ENCODE measurements at regions not wholly inside any gene's neighbourhood (a gene's known extent, or its start where the extent isn't known, plus 50 kb on each side); places are given as distances from the start of the nearest gene placed in this dataset.

DNA sequence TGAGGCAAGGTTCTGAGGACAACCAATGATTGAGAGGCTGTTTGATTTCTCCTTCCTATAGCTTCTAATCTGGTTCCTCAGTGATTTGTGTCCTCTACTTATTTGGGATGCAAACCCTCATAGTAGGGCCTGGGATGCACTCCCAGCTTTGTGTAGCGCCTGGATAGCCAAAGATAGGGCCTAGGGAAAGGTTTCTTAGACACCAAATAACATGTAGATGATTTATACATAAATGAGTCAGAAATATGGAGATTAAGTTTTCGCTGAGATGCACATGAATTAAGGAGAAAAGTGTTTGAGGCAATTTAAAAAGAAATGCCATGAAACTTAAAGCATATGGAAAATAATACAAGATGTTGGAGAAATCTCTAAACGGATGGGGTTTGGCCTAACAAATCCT lies 66.0 kb upstream of the LMO4 start:
- DNase-seq (ENCODE audit: low spot score), result no peak
- in situ Hi-C loops (cut with HindIII; ENCODE audit: low sequenced_read_pairs), result no loop called here

DNA sequence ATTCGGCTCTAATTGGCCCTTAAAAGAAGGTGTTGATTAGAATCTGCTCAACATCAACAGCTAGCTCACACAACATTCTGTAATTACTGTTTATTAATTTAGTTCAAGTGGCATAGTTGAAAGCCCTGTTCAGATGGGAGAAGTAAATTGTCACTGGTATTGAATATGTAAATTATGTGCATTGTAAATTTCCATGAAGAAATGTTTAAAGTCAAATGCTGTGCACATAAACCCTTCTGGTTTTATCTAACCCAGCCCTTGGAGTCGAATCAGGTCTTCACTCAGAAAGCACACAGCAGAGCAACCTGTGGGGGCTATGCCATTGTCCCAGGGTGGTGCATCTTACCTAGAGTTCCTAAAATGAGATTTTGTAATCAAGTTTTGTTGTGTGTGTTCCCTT lies 65.4 kb upstream of the LMO4 start:
- in situ Hi-C loops (cut with HindIII; ENCODE audit: low sequenced_read_pairs), result no loop called here
- no peak for DNase-seq (ENCODE audit: low spot score)

DNA sequence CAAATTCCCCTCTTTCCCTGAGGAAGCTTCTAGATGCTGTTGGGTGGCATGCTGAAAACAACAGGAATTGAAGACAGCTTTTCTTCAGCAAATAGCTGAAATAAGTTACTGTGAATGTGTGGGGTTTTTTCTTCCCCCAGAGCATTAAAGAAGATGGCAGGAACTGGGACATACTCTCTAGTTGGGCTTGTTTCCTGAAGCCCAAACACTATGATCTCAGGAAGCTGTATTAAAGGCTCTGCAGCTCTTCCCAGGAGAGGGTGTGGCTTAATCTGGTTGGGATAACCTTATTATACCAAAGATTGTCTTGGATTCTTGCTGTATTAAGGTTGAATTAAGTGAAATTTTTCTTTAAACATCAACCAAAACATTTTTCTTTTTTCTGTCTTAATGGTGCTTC lies 64.9 kb upstream of the LMO4 start:
- no peak for DNase-seq (ENCODE audit: low spot score)
- in situ Hi-C loops (cut with HindIII; ENCODE audit: low sequenced_read_pairs), result no loop called here

DNA sequence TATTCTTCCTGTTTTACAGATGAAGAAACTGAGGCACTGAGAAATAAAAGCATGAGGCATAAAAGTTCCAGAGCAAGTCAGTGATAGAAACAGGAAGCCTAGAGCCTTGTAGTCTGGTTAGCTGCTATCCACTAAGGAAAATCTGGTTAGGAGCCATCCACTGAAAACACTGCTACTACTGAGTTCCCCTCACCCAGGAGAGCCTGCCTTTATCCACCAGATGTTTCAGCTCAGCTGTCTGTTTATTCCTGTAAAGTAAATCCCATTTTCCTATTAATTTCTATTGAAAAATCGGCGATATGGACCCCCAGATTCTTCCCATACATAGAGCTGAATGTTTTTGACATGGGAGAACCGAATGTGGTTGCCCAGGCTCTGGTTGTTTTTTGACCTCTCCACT lies 63.7 kb upstream of the LMO4 start:
- no peak for DNase-seq (ENCODE audit: low spot score)
- in situ Hi-C loops (cut with HindIII; ENCODE audit: low sequenced_read_pairs), result no loop called here

DNA sequence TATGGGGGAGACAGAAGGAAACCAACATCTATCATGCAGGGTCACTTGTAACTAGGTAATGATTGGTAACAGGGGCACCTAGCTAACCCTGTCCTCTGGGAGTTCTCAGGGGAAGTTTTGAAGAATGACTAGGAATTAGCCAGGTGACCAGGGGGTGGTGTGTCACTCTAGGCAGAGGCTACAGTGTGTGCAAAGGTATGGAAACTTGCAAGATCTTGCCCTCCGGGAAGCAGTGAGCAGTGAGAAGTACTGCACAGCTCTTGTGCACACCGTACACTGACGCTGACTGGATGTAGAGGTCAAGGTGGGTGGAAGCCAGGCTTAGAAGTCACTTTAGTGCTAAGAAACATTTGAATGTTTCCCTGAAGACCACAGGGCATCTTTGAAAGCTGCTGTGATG lies 62.9 kb upstream of the LMO4 start:
- in situ Hi-C loops (cut with HindIII; ENCODE audit: low sequenced_read_pairs), result no loop called here
- no peak for DNase-seq (ENCODE audit: low spot score)

DNA sequence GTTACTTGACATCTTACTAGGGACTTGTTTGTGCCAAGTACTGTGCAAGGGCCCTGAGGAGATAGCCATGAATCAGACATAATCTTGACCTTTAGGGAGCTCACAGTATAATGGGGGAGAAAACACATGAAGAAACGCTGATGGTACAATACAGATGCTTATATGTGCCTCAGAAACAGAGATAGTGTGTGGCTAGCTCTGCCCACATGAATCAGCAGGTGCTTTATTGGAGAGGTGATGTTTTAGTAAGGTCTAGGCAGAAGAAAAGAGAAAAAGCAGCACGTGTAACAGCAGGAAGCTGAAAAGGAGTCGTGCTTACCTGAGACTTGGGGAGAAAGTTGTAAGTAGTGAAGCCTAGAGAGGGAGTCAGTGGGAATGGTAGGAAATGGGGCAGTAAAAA lies 60.6 kb upstream of the LMO4 start:
- in situ Hi-C loops (cut with HindIII; ENCODE audit: low sequenced_read_pairs), result no loop called here
- DNase-seq (ENCODE audit: low spot score), result no peak

DNA sequence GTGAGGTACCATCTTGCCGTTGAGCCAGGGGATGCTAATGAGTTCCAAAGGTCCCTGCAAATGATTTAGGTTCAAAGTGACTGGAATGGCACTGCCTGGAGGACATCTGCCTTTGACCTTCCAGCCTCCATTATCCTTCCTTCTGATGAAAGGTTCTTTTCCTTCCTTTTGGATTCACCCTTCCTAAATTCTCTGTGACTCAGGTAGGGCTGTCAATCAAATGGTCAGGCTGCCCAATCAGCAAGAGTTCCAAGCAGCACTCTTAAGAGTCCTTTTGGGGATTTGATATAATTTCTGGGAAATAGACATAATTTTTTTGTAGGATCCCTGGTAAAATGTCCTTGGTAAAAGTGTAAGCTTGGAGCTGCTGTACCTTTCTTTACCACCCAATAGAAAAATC lies 58.8 kb upstream of the LMO4 start:
- in situ Hi-C loops (cut with HindIII; ENCODE audit: low sequenced_read_pairs), result no loop called here
- DNase-seq (ENCODE audit: low spot score), result no peak

DNA sequence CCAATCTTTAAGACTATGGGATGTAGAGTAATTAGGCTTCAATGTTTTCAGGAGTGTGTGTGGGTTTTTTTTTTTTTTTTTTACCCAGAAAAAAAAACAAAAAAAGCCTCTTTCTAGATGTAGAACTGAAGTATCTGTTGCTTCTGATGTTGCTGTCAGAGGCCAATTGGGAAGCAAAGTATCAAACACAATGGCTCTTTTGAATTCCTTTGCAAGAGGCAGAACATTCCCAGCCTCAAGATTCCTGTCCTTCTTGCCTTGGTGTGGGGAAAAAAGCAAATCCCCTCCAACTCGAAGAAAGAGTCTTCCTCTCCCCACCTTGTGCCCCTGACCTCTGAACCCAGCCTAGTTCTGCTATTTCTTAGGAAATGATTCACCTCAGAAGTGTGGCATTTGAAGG lies 55.4 kb upstream of the LMO4 start:
- in situ Hi-C loops (cut with HindIII; ENCODE audit: low sequenced_read_pairs), result no loop called here
- DNase-seq (ENCODE audit: low spot score), result no peak

DNA sequence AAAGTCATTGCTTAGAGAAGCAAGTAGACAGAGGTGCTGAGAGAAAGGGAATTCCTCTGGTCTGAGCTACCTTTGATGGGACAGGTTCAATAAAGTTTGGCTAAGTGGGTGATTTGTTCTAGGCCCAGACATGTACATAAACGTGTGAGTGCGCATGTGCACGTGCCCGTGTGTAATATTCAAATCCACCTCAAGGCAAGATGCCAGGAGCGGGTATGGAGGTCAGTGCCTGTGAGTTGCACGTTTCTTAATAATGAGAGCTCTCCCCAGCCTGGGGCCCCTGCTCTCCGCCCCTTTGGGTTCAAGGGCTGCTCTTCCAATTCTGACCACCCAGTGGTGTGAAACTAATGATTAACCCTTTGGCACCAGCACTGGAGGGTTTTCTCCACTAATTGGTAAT lies 53.8 kb upstream of the LMO4 start:
- in situ Hi-C loops (cut with HindIII; ENCODE audit: low sequenced_read_pairs), result no loop called here
- DNase-seq (ENCODE audit: low spot score), result no peak

DNA sequence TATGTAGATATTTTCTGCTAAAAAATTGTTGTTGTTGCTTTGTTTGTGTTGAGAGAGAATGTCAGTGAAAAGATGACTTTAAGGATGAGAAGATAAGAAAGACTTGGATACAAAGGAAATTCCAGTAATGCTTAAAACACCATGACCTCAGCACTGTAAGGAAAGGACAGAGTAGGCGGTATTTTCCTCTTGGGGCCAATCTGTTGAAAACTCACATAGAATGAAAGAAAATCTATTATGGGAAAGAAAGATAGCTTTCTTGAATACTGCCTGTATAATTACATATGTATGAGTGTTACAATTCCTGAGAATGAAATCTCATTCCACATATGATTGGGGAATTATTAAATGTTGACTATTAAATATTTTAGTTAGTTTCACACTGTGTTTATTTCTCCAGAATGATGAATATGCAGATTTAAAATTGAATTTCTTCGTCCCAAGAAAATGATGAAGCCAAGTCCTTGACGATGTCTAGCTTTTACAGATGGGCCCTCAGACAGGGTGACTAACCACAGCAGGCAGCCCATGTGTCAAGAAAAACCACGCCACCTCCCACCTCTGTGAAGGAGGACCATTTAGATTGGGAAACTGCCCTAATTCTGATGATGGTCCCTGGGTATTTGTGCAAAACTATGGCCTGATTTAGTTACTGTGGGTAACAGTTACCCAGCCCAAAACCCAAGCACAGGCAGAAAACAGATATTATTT lies 49.7 kb upstream of the LMO4 start:
- in situ Hi-C loops (cut with HindIII; ENCODE audit: low sequenced_read_pairs), result no loop called here
- no peak for DNase-seq (ENCODE audit: low spot score)
